ENCODE measurements at regions not wholly inside any gene's neighbourhood (a gene's known extent, or its start where the extent isn't known, plus 50 kb on each side); places are given as distances from the start of the nearest gene placed in this dataset.

- Histone ChIP-seq H3K27ac (no peak overlapping the region), H3K27me3 (peaks cover 40% of the 10 kb centered on the region), H3K4me1 (no peaks in the 10 kb centered on the region), H3K36me3 (no peaks in the 10 kb centered on the region), H3K9me3 (replicated peaks) (no peaks in the 10 kb centered on the region; the same call in 1 of the 2 replicates), H3K4me3 (no peak overlapping the region)
- no peak for DNase-seq
Observed at GRCh38 chr1:5758859-5759578, 233.2 kb downstream of the NPHP4 start.

GRCh38 chr1:5758000-5758858 lies 234.0 kb downstream of the NPHP4 start:
- Histone ChIP-seq H3K27me3 (peaks cover 46% of the 10 kb centered on the region), H3K27ac (no peak overlapping the region), H3K4me1 (no peaks in the 10 kb centered on the region), H3K4me3 (no peak overlapping the region), H3K36me3 (no peaks in the 10 kb centered on the region), H3K9me3 (replicated peaks) (no peaks in the 10 kb centered on the region; the same call in 1 of the 2 replicates)
- no peak for DNase-seq

GRCh38 chr1:5757187-5757805 lies 234.9 kb downstream of the NPHP4 start:
- Histone ChIP-seq H3K27me3 (peaks cover 56% of the 10 kb centered on the region), H3K4me3 (no peak overlapping the region), H3K9me3 (replicated peaks) (no peaks in the 10 kb centered on the region; the same call in 1 of the 2 replicates), H3K4me1 (no peaks in the 10 kb centered on the region), H3K36me3 (no peaks in the 10 kb centered on the region), H3K27ac (no peak overlapping the region)
- DNase-seq: no peak

DNA sequence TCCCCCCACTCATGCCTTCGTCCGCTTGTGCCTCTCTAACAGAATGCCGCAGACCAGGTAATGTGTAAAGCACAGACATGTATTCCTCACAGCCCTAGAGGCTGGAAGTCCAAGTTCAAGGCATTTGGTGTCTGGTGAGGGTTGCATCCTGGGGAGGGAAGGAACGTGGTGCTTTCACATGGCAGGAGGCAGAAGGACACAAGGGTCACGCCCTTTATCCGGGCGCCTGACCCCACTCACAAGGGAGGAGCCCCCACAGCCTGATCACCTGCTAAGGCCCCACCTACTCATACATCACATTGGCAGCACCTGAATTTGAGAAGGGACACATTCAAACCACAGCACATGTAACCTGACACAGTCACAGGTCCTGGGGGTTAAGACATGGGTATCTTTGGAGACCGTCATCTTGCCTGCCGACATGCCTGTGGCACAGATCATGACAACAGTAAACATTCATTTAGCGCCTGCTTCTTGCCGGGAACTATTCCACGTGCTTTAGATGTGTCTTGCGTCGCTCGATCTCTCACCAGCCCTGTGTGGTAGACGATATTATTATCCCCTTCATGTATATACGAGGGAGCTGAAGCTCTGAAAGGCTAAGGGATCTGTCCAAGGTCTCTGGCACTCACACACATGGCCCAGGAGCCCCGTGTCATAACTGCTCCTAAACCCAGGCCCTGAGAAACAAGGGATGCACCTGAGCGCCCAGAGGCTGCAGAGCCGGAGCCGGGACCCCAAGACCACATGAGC lies 235.6 kb downstream of the NPHP4 start:
- no peak for DNase-seq
- Histone ChIP-seq H3K27ac (no peak overlapping the region), H3K9me3 (replicated peaks) (no peaks in the 10 kb centered on the region)

GRCh38 chr1:5755552-5756125 lies 236.6 kb downstream of the NPHP4 start:
- Histone ChIP-seq H3K27me3 (peaks cover 66% of the 10 kb centered on the region), H3K4me3 (no peak overlapping the region), H3K9me3 (replicated peaks) (no peaks in the 10 kb centered on the region), H3K36me3 (no peaks in the 10 kb centered on the region), H3K27ac (no peak overlapping the region), H3K4me1 (no peaks in the 10 kb centered on the region)
- DNase-seq: no peak

More for the DNA sequence above, 235.6 kb downstream of the NPHP4 start:
- Histone ChIP-seq H3K4me3 (no peak overlapping the region), H3K36me3 (no peaks in the 10 kb centered on the region), H3K4me1 (no peaks in the 10 kb centered on the region), H3K27me3 (peaks cover 62% of the 10 kb centered on the region)

DNA sequence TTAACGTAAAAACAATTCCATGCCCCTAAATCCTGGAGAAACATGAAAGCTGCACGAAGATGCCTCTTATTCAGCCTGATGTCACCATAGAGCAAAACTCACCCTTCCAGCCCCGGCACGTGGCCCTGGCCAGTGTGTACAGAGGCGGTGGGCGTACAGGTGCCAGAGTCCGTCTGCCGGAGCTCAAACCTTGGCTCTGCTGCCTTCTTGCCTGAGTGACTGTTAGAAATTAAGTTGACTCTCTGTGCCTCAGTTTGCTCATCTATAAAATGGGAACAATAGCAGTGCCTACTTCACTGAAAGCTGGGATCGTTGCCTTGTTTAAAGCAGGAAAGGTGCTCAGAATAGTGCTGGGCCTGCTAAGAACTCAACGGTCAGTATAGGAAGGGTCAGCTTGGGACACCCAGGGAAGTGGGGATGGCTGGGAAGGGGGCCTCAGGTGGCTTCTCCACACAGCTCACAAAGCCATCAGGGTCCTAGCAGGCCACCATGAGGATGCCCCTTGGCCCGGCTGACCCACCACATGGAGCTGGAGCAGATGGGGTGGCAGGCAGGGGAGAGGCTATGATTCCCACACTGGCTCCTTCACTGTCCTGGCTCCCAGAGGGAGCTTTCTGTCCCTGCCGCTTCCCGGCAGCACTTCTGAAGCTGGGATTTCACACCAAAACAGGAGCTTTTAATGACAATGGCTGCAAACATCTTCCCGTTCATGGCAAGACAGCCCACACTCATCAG lies 237.2 kb downstream of the NPHP4 start:
- Histone ChIP-seq H3K9me3 (replicated peaks) (no peaks in the 10 kb centered on the region), H3K27ac (no peak overlapping the region)

DNA sequence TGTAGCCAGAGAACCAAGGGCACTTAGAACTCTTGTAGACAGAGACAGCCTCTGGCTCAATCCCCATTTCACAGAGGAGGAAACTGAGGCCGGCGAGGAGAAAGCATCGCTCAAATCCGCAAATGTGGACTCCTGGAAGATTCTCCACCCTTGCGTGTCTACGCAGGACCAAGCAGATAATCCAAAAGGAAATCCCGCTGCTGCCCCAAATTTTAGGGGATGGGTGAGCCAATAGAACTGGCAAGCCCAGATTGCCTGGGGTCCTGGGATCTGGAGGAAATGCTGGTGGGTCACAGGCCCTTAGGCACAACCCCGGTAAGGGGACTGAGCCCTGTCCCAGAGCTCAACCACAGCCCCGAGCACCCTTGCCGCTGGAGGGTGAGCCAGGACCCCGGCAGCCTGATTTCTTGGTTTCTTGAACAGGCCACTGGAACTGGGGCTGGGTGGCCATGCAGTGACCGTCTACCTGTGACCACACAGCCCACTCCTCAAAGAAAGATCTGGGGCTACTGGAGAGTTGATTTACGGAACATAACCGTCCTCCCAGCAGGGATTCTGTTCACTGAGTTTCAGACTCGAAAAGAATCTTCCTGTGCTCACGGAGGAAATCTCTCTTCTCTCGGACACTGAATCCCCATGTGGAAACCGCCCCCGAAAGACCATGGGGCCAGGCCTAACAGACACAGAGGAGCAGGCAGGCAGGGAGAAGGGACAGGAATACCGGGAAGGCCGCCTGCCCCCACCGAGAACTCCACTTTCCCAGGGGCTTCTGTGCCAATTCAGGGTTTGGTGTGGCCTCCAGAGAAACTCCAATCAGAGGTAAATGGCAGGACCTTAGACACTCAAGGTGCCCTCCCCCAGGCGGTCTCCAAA lies 238.4 kb downstream of the NPHP4 start:
- no peak overlapping the region for H3K27ac ChIP-seq
- no peaks in the 10 kb centered on the region for H3K36me3 ChIP-seq
- no peaks in the 10 kb centered on the region for H3K9me3 ChIP-seq (replicated peaks)
- H3K4me3 ChIP-seq: no peak overlapping the region
- no peaks in the 10 kb centered on the region for H3K4me1 ChIP-seq
- DNase-seq: no peak
- H3K27me3 ChIP-seq: peaks cover 76% of the 10 kb centered on the region

More for the DNA sequence above, 237.2 kb downstream of the NPHP4 start:
- Histone ChIP-seq H3K27me3 (peaks cover 72% of the 10 kb centered on the region), H3K4me1 (no peaks in the 10 kb centered on the region), H3K36me3 (no peaks in the 10 kb centered on the region), H3K4me3 (no peak overlapping the region)
- DNase-seq: no peak

GRCh38 chr1:5752746-5753548 lies 239.3 kb downstream of the NPHP4 start:
- no peaks in the 10 kb centered on the region for H3K4me1 ChIP-seq
- H3K27ac ChIP-seq: no peak overlapping the region
- H3K4me3 ChIP-seq: no peak overlapping the region
- H3K36me3 ChIP-seq: no peaks in the 10 kb centered on the region
- DNase-seq: no peak
- H3K9me3 ChIP-seq (replicated peaks): no peaks in the 10 kb centered on the region
- peaks cover 77% of the 10 kb centered on the region for H3K27me3 ChIP-seq

- H3K36me3 ChIP-seq: no peaks in the 10 kb centered on the region
- DNase-seq: no peak
- H3K27ac ChIP-seq: no peak overlapping the region
- H3K4me3 ChIP-seq: no peak overlapping the region
- H3K4me1 ChIP-seq: no peaks in the 10 kb centered on the region
- H3K27me3 ChIP-seq: peaks cover 71% of the 10 kb centered on the region
- no peaks in the 10 kb centered on the region for H3K9me3 ChIP-seq (replicated peaks)
Observed at GRCh38 chr1:5751833-5752745, 240.1 kb downstream of the NPHP4 start.

DNA sequence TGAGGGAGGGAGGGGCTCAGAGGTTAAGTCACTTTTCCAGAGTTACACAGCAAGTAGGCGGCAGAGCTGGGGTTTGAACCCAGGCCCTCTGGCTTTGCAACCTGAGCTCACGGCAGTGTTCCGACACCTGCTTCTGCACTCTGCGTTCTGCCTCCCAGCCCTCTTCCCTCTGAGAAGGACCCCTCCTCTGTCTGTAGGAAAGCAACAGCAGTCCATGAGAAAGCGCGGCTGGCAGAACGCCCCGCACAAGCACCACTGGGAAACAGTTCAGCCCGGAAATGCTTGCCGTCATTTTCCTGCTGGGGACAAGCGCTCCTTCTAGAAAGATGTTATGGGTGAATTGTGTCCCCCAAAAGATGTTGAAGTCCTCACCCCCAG lies 241.1 kb downstream of the NPHP4 start:
- no peak for DNase-seq
- Histone ChIP-seq H3K4me1 (no peaks in the 10 kb centered on the region), H3K9me3 (replicated peaks) (no peaks in the 10 kb centered on the region), H3K36me3 (no peaks in the 10 kb centered on the region), H3K27me3 (peaks cover 64% of the 10 kb centered on the region), H3K4me3 (no peak overlapping the region), H3K27ac (no peak overlapping the region)

- no peak overlapping the region for H3K4me3 ChIP-seq
- no peak overlapping the region for H3K27ac ChIP-seq
- no peak for DNase-seq
- H3K9me3 ChIP-seq (replicated peaks): no peaks in the 10 kb centered on the region
- H3K4me1 ChIP-seq: no peaks in the 10 kb centered on the region
- peaks cover 62% of the 10 kb centered on the region for H3K27me3 ChIP-seq
- H3K36me3 ChIP-seq: no peaks in the 10 kb centered on the region
Observed at GRCh38 chr1:5750186-5751162, 241.8 kb downstream of the NPHP4 start.
